Fibroblast of lung (primary cell): ENCODE measurements at regions not wholly inside any gene's neighbourhood (a gene's known extent, or its start where the extent isn't known, plus 50 kb on each side); places are given as distances from the start of the nearest gene placed in this dataset.

Experiments used
- DNase-seq, 2 donors: peaks; one replicate each; pipeline versions ENCODE4 v3.0.0 to v3.0.0-alpha.2; 2010; ENCODE audit warnings: low read depth in 2 of 2
- H2AFZ ChIP-seq: 2 replicates; pipeline ENCODE4 v1.5.1; 2012; ENCODE audit warnings: low read length, control low read depth, inconsistent platforms
- H3K27ac ChIP-seq: 2 replicates; pipeline ENCODE4 v1.5.1; 2011; ENCODE audit warnings: low read length, control low read depth; ENCODE audit not compliant: insufficient read depth
- H3K27me3 ChIP-seq: 2 replicates; pipeline ENCODE4 v1.5.1; 2011; ENCODE audit warnings: mild to moderate bottlenecking, low read length; ENCODE audit not compliant: control insufficient read depth, insufficient read depth
- H3K36me3 ChIP-seq: 2 replicates; pipeline ENCODE4 v1.5.1; 2011; ENCODE audit warnings: low read length; ENCODE audit not compliant: control insufficient read depth, insufficient read depth
- H3K4me1 ChIP-seq: 2 replicates; pipeline ENCODE4 v1.5.1; 2011; ENCODE audit warnings: low read length; ENCODE audit not compliant: control insufficient read depth, insufficient read depth; ENCODE audit errors: extremely low read depth
- H3K4me2 ChIP-seq: 2 replicates; pipeline ENCODE4 v1.5.1; 2011; ENCODE audit warnings: low read length, control low read depth; ENCODE audit not compliant: insufficient read depth; ENCODE audit errors: extremely low read depth
- H3K4me3 ChIP-seq, 4 experiments: fragments of 200-600 bp in 1 of 4; sonication (generic) in 1 of 4; replicated peaks in 1 of 4; 2 replicates each; pipeline ENCODE4 v1.5.1; 2011 to 2016; ENCODE audit warnings: low read length in 4 of 4, low read depth in 3 of 4, mild to moderate bottlenecking in 3 of 4, control low read depth in 2 of 4, inconsistent platforms in 1 of 4, mixed read lengths in 1 of 4; ENCODE audit not compliant: insufficient read depth in 1 of 4; ENCODE audit errors: control extremely low read depth in 1 of 4
- H3K79me2 ChIP-seq: 2 replicates; pipeline ENCODE4 v1.5.1; 2012; ENCODE audit warnings: mild to moderate bottlenecking, low read length, inconsistent platforms; ENCODE audit not compliant: control insufficient read depth, insufficient read depth
- H3K9ac ChIP-seq: 2 replicates; pipeline ENCODE4 v1.5.1; 2011; ENCODE audit warnings: mild to moderate bottlenecking, low read length, control low read depth; ENCODE audit not compliant: insufficient read depth
- H3K9me3 ChIP-seq: 2 replicates; pipeline ENCODE4 v1.5.1; 2012; ENCODE audit warnings: low read depth, low read length; ENCODE audit not compliant: control insufficient read depth, insufficient read depth
- H4K20me1 ChIP-seq: 2 replicates; pipeline ENCODE4 v1.5.1; 2011; ENCODE audit warnings: low read length; ENCODE audit not compliant: control insufficient read depth, insufficient read depth; ENCODE audit errors: extremely low read depth
- CTCF ChIP-seq, 2 donors: IDR thresholded peaks in 1 of 2; conservative IDR thresholded peaks in 1 of 2; 1 replicate in 1 of 2; 2 replicates in 1 of 2; pipeline ENCODE4 v1.5.1; 2011 to 2012; ENCODE audit warnings: low read length in 2 of 2, control low read depth in 1 of 2, inconsistent platforms in 1 of 2, low read depth in 1 of 2, mild to moderate bottlenecking in 1 of 2
- EZH2 ChIP-seq: IDR thresholded peaks from 2 replicates; pipeline ENCODE4 v1.5.1; 2012; ENCODE audit warnings: low read length, control low read depth, mild to moderate bottlenecking; ENCODE audit errors: missing control alignments

GRCh38 chr4:3838437-3839380, 72.5 kb downstream of the ADRA2C start:
- Histone ChIP-seq H2AFZ (no peak overlapping the region), H3K4me1 (no peaks in the 10 kb centered on the region), H3K79me2 (no peaks in the 10 kb centered on the region), H3K4me3 (no peak overlapping the region), H3K27ac (no peak overlapping the region), H3K9me3 (no peaks in the 10 kb centered on the region), H3K4me2 (no peak overlapping the region), H4K20me1 (no peaks in the 10 kb centered on the region), H3K27me3 (no peaks in the 10 kb centered on the region), H3K36me3 (no peaks in the 10 kb centered on the region), H3K9ac (no peak overlapping the region)
- TF ChIP-seq EZH2, result no peak
- DNase-seq, result no peak

GRCh38 chr4:3845094-3845743, 79.0 kb downstream of the ADRA2C start:
- Histone ChIP-seq H3K9ac (no peak overlapping the region), H3K36me3 (no peaks in the 10 kb centered on the region)
- no peak for DNase-seq

DNA sequence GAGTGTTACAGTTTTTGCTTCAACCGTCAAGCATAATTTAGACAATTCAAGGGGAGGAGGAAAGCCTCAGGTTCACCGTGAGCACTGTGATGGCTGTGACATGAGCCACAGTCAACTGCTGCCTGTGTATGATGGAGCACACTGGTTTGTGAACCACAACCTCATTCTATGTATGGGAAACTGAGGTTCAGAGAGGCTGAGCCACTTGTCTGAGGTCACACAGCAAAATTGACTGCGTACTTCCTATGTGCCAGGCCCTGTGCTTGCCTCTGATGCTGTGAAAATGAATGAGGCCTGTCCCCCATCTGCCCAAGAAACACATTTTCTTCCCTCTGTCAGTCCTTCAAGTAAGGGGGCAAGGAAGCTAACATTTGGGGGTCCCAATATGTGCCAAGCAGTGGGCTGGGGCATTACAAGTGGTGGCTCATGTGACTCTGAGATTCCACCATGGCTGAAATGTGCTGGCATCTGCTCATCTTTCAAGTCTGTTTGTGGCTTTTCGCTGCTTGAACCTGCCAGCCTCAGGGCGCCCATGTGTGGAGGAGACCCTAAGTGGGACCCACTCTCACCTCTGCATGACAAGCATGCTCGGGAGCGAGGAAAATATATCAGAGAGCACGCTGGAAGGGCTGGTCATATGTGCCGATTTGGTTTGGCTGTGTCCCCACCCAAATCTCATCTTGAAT, 79.7 kb downstream of the ADRA2C start:
- Histone ChIP-seq H3K79me2 (no peaks in the 10 kb centered on the region), H3K4me3 (no peak overlapping the region), H3K36me3 (no peaks in the 10 kb centered on the region), H3K9ac (no peak overlapping the region), H3K27ac (no peak overlapping the region), H4K20me1 (no peaks in the 10 kb centered on the region), H2AFZ (no peak overlapping the region), H3K4me2 (no peak overlapping the region), H3K27me3 (no peaks in the 10 kb centered on the region), H3K4me1 (no peaks in the 10 kb centered on the region), H3K9me3 (no peaks in the 10 kb centered on the region)
- DNase-seq, result no peak
- TF ChIP-seq CTCF (conservative IDR thresholded peaks at IDR 0.05 in 1 of 2, IDR thresholded peaks at IDR 0.05 in 1 of 2; ENCODE audit: low read depth in 1 of 2, low read length in 2 of 2), result no peak
- TF ChIP-seq EZH2, result no peak

More at GRCh38 chr4:3845094-3845743, 79.0 kb downstream of the ADRA2C start:
- H4K20me1 ChIP-seq, result no peaks in the 10 kb centered on the region
- no peaks in the 10 kb centered on the region for H3K79me2 ChIP-seq
- no peak for TF ChIP-seq EZH2
- H3K4me2 ChIP-seq, result no peak overlapping the region
- H3K4me3 ChIP-seq, result no peak overlapping the region
- no peaks in the 10 kb centered on the region for H3K9me3 ChIP-seq
- H3K27me3 ChIP-seq, result no peaks in the 10 kb centered on the region
- no peak overlapping the region for H2AFZ ChIP-seq
- H3K27ac ChIP-seq, result no peak overlapping the region
- H3K4me1 ChIP-seq, result no peaks in the 10 kb centered on the region
